GM12891 (cell line): ENCODE measurements at regions not wholly inside any gene's neighbourhood (a gene's known extent, or its start where the extent isn't known, plus 50 kb on each side); places are given as distances from the start of the nearest gene placed in this dataset.

Experiments used
- POLR2A ChIP-seq: IDR thresholded peaks from 2 replicates; pipeline ENCODE4 v1.6.1; 2011; ENCODE audit warnings: low read depth, low read length, control low read depth
- POLR2AphosphoS5 ChIP-seq: IDR thresholded peaks from 2 replicates; pipeline ENCODE4 v1.6.1; 2011; ENCODE audit warnings: low read depth, low read length, control low read depth

DNA sequence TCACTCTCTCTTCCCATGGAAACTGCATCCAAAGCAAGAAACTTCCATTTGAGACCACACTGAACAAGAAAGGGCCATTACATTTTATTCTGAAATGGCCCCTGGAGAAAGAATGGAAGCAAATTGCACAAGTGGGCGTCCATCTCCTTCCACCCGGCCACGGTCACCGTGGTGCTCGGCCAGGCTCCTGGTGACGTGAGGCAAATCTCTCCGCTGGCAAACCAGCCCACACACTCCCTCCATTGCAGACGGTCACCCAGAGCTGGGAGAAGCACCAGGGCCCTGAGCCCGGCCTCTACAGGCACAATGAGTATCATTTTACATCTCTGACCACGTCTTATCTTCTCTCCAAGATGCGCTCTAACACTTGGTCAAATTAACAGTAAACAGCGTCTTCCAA is 126.1 kb upstream of the FAM20C start:
- TF ChIP-seq POLR2AphosphoS5 = no peak
- TF ChIP-seq POLR2A = no peak
